IPS DF 4.7 (cell line): ENCODE measurements at regions not wholly inside any gene's neighbourhood (a gene's known extent, or its start where the extent isn't known, plus 50 kb on each side); places are given as distances from the start of the nearest gene placed in this dataset.
A peak's percentile ranks its signal among the peaks of the same experiment; 100 is the strongest.
"Not testable (repeated sequence)": the region's sequence is repeated elsewhere in the genome, so short reads cannot be mapped to it uniquely, and the experiment has no call there.

Experiments used
- DNase-seq: peaks from one replicate; pipeline ENCODE4 v3.0.0-alpha.2; 2013; ENCODE audit warnings: low spot score; ENCODE audit errors: extremely low read depth

GRCh38 chr12:127473766-127474165, 793.2 kb upstream of the TMEM132C start:
- DNase-seq: no peak

- no peak for DNase-seq
Observed at GRCh38 chr12:127479256-127479655, 787.7 kb upstream of the TMEM132C start.

- no peak for DNase-seq
Observed at GRCh38 chr12:127480775-127481314, 786.1 kb upstream of the TMEM132C start.

GRCh38 chr12:127482950-127483349, 784.0 kb upstream of the TMEM132C start:
- DNase-seq: no peak

GRCh38 chr12:127485528-127485927, 781.4 kb upstream of the TMEM132C start:
- no peak for DNase-seq

- DNase-seq: no peak
Observed at GRCh38 chr12:127487031-127487430, 779.9 kb upstream of the TMEM132C start.

GRCh38 chr12:127489061-127489460, 777.9 kb upstream of the TMEM132C start:
- no peak for DNase-seq

- no peak for DNase-seq
Observed at GRCh38 chr12:127494961-127495915, 771.7 kb upstream of the TMEM132C start.

- DNase-seq: peak; percentile 30
Observed at GRCh38 chr12:127496255-127496654, 770.7 kb upstream of the TMEM132C start.

GRCh38 chr12:127500512-127501035, 766.4 kb upstream of the TMEM132C start:
- DNase-seq: no peak

GRCh38 chr12:127501916-127502315, 765.1 kb upstream of the TMEM132C start:
- no peak for DNase-seq

GRCh38 chr12:127503246-127503645, 763.7 kb upstream of the TMEM132C start:
- no peak for DNase-seq

GRCh38 chr12:127503996-127504395, 763.0 kb upstream of the TMEM132C start:
- not testable (repeated sequence) for DNase-seq

GRCh38 chr12:127504874-127505273, 762.1 kb upstream of the TMEM132C start:
- DNase-seq: no peak

- DNase-seq: no peak
Observed at GRCh38 chr12:127507341-127507740, 759.6 kb upstream of the TMEM132C start.

- DNase-seq: no peak
Observed at GRCh38 chr12:127509066-127509778, 757.7 kb upstream of the TMEM132C start.

GRCh38 chr12:127515941-127516340, 751.0 kb upstream of the TMEM132C start:
- no peak for DNase-seq

- no peak for DNase-seq
Observed at GRCh38 chr12:127516467-127516866, 750.5 kb upstream of the TMEM132C start.

- DNase-seq: no peak
Observed at GRCh38 chr12:127519779-127520178, 747.2 kb upstream of the TMEM132C start.

GRCh38 chr12:127526925-127527324, 740.0 kb upstream of the TMEM132C start:
- DNase-seq: no peak

- no peak for DNase-seq
Observed at GRCh38 chr12:127528551-127528950, 738.4 kb upstream of the TMEM132C start.

- DNase-seq: no peak
Observed at GRCh38 chr12:127531542-127531941, 735.4 kb upstream of the TMEM132C start.
